IPS-18a (cell line): ENCODE measurements at regions not wholly inside any gene's neighbourhood (a gene's known extent, or its start where the extent isn't known, plus 50 kb on each side); places are given as distances from the start of the nearest gene placed in this dataset.

Source experiments
- H3K27ac ChIP-seq: one replicate; pipeline ENCODE4 v1.5.1; 2013; ENCODE audit warnings: low read length
- H3K27me3 ChIP-seq: one replicate; pipeline ENCODE4 v1.6.1; 2013; ENCODE audit warnings: mild to moderate bottlenecking, low read length; ENCODE audit not compliant: control insufficient read depth, insufficient read depth
- H3K36me3 ChIP-seq: one replicate; pipeline ENCODE4 v1.6.1; 2013; ENCODE audit warnings: low read depth, low read length; ENCODE audit not compliant: control insufficient read depth
- H3K4me1 ChIP-seq: one replicate; pipeline ENCODE4 v1.6.1; 2013; ENCODE audit warnings: low read depth, low read length; ENCODE audit not compliant: control insufficient read depth
- H3K4me3 ChIP-seq: one replicate; pipeline ENCODE4 v1.5.1; 2013; ENCODE audit warnings: low read length
- H3K9ac ChIP-seq: one replicate; pipeline ENCODE4 v1.6.1; 2013; ENCODE audit warnings: mild to moderate bottlenecking, low read length, moderate library complexity
- H3K9me3 ChIP-seq: one replicate; pipeline ENCODE4 v1.6.1; 2013; ENCODE audit warnings: low read depth, low read length; ENCODE audit not compliant: control insufficient read depth

GRCh38 chr14:41993687-41994086, 387.0 kb downstream of the LRFN5 start:
- no peaks in the 10 kb centered on the region for H3K27me3 ChIP-seq
- no peaks in the 10 kb centered on the region for H3K9me3 ChIP-seq
- H3K9ac ChIP-seq = no peak overlapping the region

GRCh38 chr14:41986700-41987099, 380.0 kb downstream of the LRFN5 start:
- Histone ChIP-seq H3K27ac (no peak overlapping the region), H3K4me3 (no peak overlapping the region), H3K4me1 (no peaks in the 10 kb centered on the region), H3K27me3 (no peaks in the 10 kb centered on the region), H3K36me3 (no peaks in the 10 kb centered on the region), H3K9me3 (no peaks in the 10 kb centered on the region), H3K9ac (no peak overlapping the region)

More at GRCh38 chr14:41993687-41994086, 387.0 kb downstream of the LRFN5 start:
- no peak overlapping the region for H3K4me3 ChIP-seq
- no peaks in the 10 kb centered on the region for H3K36me3 ChIP-seq
- H3K27ac ChIP-seq = no peak overlapping the region
- H3K4me1 ChIP-seq = no peaks in the 10 kb centered on the region

DNA sequence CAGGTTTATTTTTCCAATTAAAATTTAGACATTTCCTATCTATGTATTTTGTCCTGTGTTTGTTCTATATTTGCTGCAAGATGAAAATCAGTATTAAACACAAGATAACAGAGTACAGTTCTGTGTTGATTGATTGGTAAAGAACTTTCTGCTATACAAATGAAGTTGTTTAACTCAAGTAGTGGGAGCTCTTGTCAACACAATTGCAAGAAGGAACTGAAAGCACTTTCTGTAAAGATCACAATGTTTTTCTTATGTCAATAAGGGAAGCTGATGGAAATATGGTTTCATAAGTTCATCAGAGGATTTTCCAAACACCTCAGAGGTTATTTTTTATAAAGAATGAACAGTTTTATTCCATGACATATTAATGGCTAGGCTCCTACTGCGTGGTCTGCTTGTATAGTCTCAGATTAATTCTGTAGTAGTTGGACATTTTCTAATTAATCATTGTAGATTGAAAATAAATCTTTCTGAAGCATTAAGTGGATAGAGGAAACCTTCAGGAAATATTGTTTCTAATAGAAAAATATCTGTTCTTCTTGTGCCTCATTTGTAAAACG, 379.5 kb downstream of the LRFN5 start:
- Histone ChIP-seq H3K27me3 (no peaks in the 10 kb centered on the region), H3K36me3 (no peaks in the 10 kb centered on the region), H3K4me1 (no peaks in the 10 kb centered on the region), H3K9me3 (no peaks in the 10 kb centered on the region), H3K27ac (no peak overlapping the region), H3K9ac (no peak overlapping the region), H3K4me3 (no peak overlapping the region)

DNA sequence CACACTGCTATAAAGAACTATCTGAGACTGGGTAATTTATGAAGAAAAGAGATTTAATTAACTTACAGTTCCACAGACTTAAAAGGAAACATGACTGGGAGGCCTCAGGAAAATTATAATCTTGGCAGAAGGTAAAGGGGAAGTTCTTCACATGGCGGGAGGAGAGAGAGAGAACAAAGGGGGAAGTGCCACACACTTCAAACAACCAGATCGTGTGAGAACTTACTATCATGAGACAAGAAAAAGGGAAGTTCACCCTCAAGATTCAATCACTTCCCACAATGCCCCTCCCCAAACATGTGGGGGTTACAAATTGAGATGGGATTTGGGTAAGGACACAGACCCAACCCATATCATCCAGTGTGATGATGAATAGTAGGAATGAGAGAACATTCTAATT, 366.5 kb downstream of the LRFN5 start:
- H3K9ac ChIP-seq = no peak overlapping the region
- H3K27me3 ChIP-seq = no peaks in the 10 kb centered on the region
- no peaks in the 10 kb centered on the region for H3K4me1 ChIP-seq
- H3K4me3 ChIP-seq = no peak overlapping the region
- no peaks in the 10 kb centered on the region for H3K36me3 ChIP-seq
- peaks cover 4% of the 10 kb centered on the region for H3K9me3 ChIP-seq
- no peak overlapping the region for H3K27ac ChIP-seq

GRCh38 chr14:41972531-41972930, 365.9 kb downstream of the LRFN5 start:
- H3K9ac ChIP-seq = no peak overlapping the region
- no peaks in the 10 kb centered on the region for H3K36me3 ChIP-seq
- H3K4me1 ChIP-seq = no peaks in the 10 kb centered on the region
- no peak overlapping the region for H3K4me3 ChIP-seq
- no peak overlapping the region for H3K27ac ChIP-seq
- H3K9me3 ChIP-seq = peaks cover 4% of the 10 kb centered on the region
- H3K27me3 ChIP-seq = no peaks in the 10 kb centered on the region

DNA sequence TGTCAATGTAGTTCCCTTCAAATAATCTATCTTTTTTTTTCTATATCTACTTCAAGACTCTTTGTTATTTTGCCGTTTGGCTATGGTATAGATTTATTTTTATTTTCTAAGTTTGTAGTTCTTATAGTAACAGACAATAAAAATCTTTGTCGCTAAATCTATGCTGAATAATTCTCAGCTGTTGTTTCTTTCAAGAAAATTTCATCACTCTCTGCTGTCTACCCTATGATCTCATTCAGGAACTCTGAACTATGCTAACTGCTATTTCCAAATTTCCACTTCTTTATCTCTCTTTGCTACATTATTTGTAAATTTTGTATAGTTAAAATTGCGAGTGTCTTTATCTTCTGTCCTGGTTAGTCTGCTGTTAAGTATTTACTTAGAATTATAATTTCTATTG, 353.6 kb downstream of the LRFN5 start:
- Histone ChIP-seq H3K9me3 (no peaks in the 10 kb centered on the region), H3K4me3 (no peak overlapping the region), H3K36me3 (no peaks in the 10 kb centered on the region), H3K9ac (no peak overlapping the region), H3K27ac (no peak overlapping the region), H3K27me3 (no peaks in the 10 kb centered on the region), H3K4me1 (no peaks in the 10 kb centered on the region)

GRCh38 chr14:41957459-41957858, 350.8 kb downstream of the LRFN5 start:
- no peaks in the 10 kb centered on the region for H3K27me3 ChIP-seq
- no peaks in the 10 kb centered on the region for H3K36me3 ChIP-seq
- H3K4me1 ChIP-seq = no peaks in the 10 kb centered on the region
- H3K9ac ChIP-seq = no peak overlapping the region
- H3K9me3 ChIP-seq = no peaks in the 10 kb centered on the region
- no peak overlapping the region for H3K27ac ChIP-seq
- H3K4me3 ChIP-seq = no peak overlapping the region
